ENCODE measurements at regions not wholly inside any gene's neighbourhood (a gene's known extent, or its start where the extent isn't known, plus 50 kb on each side); places are given as distances from the start of the nearest gene placed in this dataset.

GRCh38 chr4:46653842-46654241 is 255.2 kb downstream of the COX7B2 start:
- Histone ChIP-seq H3K27ac (no peak overlapping the region), H3K27me3 (no peaks in the 10 kb centered on the region), H3K4me3 (no peak overlapping the region), H3K36me3 (no peaks in the 10 kb centered on the region), H3K9me3 (no peaks in the 10 kb centered on the region), H3K4me1 (peaks cover 0 to 10% (median 7%) of the 10 kb centered on the region in 4 donors)
- in situ Hi-C loops (cut with MboI; ENCODE audit: low pct_ligation_motif_present in 1 of 4, low pct_unique_long_range_greater_than_20kb in 1 of 4, low sequenced_read_pairs in 3 of 4) (no loop called here), intact Hi-C loops (cut with DNase I; ENCODE audit: low total_unique reads) (no loop called here)
- DNase-seq: no peak
- no peak for TF ChIP-seq CTCF (IDR thresholded peaks at IDR 0.05)
- TF ChIP-seq POLR2A (IDR thresholded peaks at IDR 0.05): no peak
- no peak for TF ChIP-seq POLR2AphosphoS5 (IDR thresholded peaks at IDR 0.05)
- no peak for TF ChIP-seq EP300 (IDR thresholded peaks at IDR 0.05; ENCODE audit: low read depth)
- 78% methylated on average over 4 of the region's 4 CpGs; no CpG with 5 or more reads in 1 of the 2 donors for WGBS, 2 donors (ENCODE audit: low coverage in 1 of 2)

GRCh38 chr4:46649390-46649789 is 259.5 kb upstream of the GABRA2 start:
- in situ Hi-C loops (cut with MboI; ENCODE audit: low pct_ligation_motif_present in 1 of 4, low pct_unique_long_range_greater_than_20kb in 1 of 4, low sequenced_read_pairs in 3 of 4): no loop called here
- 10 to 41% methylated on average over 2 of the region's 2 CpGs for WGBS, 2 donors (ENCODE audit: low coverage in 1 of 2)
- TF ChIP-seq CTCF (IDR thresholded peaks at IDR 0.05) (no peak), EP300 (IDR thresholded peaks at IDR 0.05; ENCODE audit: low read depth) (no peak), POLR2AphosphoS5 (IDR thresholded peaks at IDR 0.05) (no peak), POLR2A (IDR thresholded peaks at IDR 0.05) (no peak)

GRCh38 chr4:46648088-46648744 is 258.3 kb upstream of the GABRA2 start:
- no peak overlapping the region for H3K27ac ChIP-seq
- H3K9me3 ChIP-seq: no peaks in the 10 kb centered on the region
- H3K4me3 ChIP-seq: no peak overlapping the region
- no peaks in the 10 kb centered on the region for H3K27me3 ChIP-seq
- WGBS, 2 donors (ENCODE audit: low coverage in 1 of 2): 40 to 45% methylated on average over 1 to 2 of the region's 2 CpGs
- DNase-seq: peak; percentile 16
- TF ChIP-seq CTCF (IDR thresholded peaks at IDR 0.05) (peak; percentile 22 to 51 (median 37)), POLR2A (IDR thresholded peaks at IDR 0.05) (no peak)
- no peaks in the 10 kb centered on the region for H3K36me3 ChIP-seq
- intact Hi-C loops (cut with DNase I; ENCODE audit: low total_unique reads) (no loop called here), in situ Hi-C loops (cut with MboI; ENCODE audit: low pct_ligation_motif_present in 1 of 4, low pct_unique_long_range_greater_than_20kb in 1 of 4, low sequenced_read_pairs in 3 of 4) (no loop called here)
- H3K4me1 ChIP-seq: no peaks in the 10 kb centered on the region

More at GRCh38 chr4:46649390-46649789, 259.5 kb upstream of the GABRA2 start:
- intact Hi-C loops (cut with DNase I; ENCODE audit: low total_unique reads): no loop called here
- no peak overlapping the region for H3K27ac ChIP-seq
- H3K9me3 ChIP-seq: no peaks in the 10 kb centered on the region
- no peaks in the 10 kb centered on the region for H3K27me3 ChIP-seq
- DNase-seq: no peak
- H3K4me3 ChIP-seq: no peak overlapping the region
- no peaks in the 10 kb centered on the region for H3K4me1 ChIP-seq
- no peaks in the 10 kb centered on the region for H3K36me3 ChIP-seq

GRCh38 chr4:46645126-46645525 is 255.2 kb upstream of the GABRA2 start:
- no peak for DNase-seq
- Histone ChIP-seq H3K4me3 (no peak overlapping the region), H3K4me1 (no peaks in the 10 kb centered on the region), H3K36me3 (no peaks in the 10 kb centered on the region), H3K9me3 (no peaks in the 10 kb centered on the region), H3K27ac (no peak overlapping the region), H3K27me3 (no peaks in the 10 kb centered on the region)
- TF ChIP-seq POLR2AphosphoS5 (IDR thresholded peaks at IDR 0.05) (no peak), EP300 (IDR thresholded peaks at IDR 0.05; ENCODE audit: low read depth) (no peak), CTCF (IDR thresholded peaks at IDR 0.05) (no peak), POLR2A (IDR thresholded peaks at IDR 0.05) (no peak)
- in situ Hi-C loops (cut with MboI; ENCODE audit: low pct_ligation_motif_present in 1 of 4, low pct_unique_long_range_greater_than_20kb in 1 of 4, low sequenced_read_pairs in 3 of 4): no loop called here
- intact Hi-C loops (cut with DNase I; ENCODE audit: low total_unique reads): no loop called here
- WGBS, 2 donors (ENCODE audit: low coverage in 1 of 2): 80 to 91% methylated on average over 1 of the region's 1 CpG
